ENCODE measurements at regions not wholly inside any gene's neighbourhood (a gene's known extent, or its start where the extent isn't known, plus 50 kb on each side); places are given as distances from the start of the nearest gene placed in this dataset.

GRCh38 chr4:17064959-17065358 lies 166.5 kb upstream of the LDB2 start:
- no CpG with 5 or more reads among the region's 4 CpGs for WGBS, 2 donors (ENCODE audit: extremely low coverage in 2 of 2, insufficient read length in 2 of 2, insufficient replicate concordance in 1 of 2)
- no peaks in the 10 kb centered on the region for H3K79me1 ChIP-seq (ENCODE audit: low read depth, low read length)
- H3K4me1 ChIP-seq (ENCODE audit: control insufficient read depth in 2 of 2, insufficient read depth in 1 of 2, low read depth in 1 of 2, low read length in 2 of 2) = no peaks in the 10 kb centered on the region

GRCh38 chr4:17063888-17064287 lies 165.4 kb upstream of the LDB2 start:
- Histone ChIP-seq H2BK15ac (ENCODE audit: low read length) (no peak overlapping the region), H3K4me2 (ENCODE audit: insufficient read depth, low read length, poor library complexity, severe bottlenecking) (no peak overlapping the region), H4K91ac (ENCODE audit: low read depth, low read length, poor library complexity) (no peak overlapping the region), H2BK120ac (ENCODE audit: low read depth, low read length) (no peak overlapping the region), H3K9me3 (replicated peaks in 1 of 2; ENCODE audit: control insufficient read depth in 2 of 2, insufficient read depth in 1 of 2, low read depth in 1 of 2, low read length in 2 of 2) (no peaks in the 10 kb centered on the region), H2BK5ac (ENCODE audit: low read length) (no peak overlapping the region), H3K79me1 (ENCODE audit: low read depth, low read length) (no peaks in the 10 kb centered on the region), H3K9ac (ENCODE audit: low read depth, low read length, poor library complexity) (no peak overlapping the region), H3K36me3 (replicated peaks in 1 of 2; ENCODE audit: control insufficient read depth in 2 of 2, insufficient read depth in 2 of 2, low read length in 2 of 2) (no peaks in the 10 kb centered on the region), H2AK5ac (ENCODE audit: low read depth, low read length) (no peak overlapping the region), H3K18ac (ENCODE audit: low read length) (no peak overlapping the region), H3K4ac (ENCODE audit: low read length) (no peak overlapping the region), H3K23ac (ENCODE audit: low read depth, low read length, poor library complexity) (no peak overlapping the region), H2BK12ac (ENCODE audit: low read length) (no peak overlapping the region), H3K27ac (replicated peaks; ENCODE audit: low read length) (no peak overlapping the region), H3K27me3 (ENCODE audit: control insufficient read depth in 3 of 3, insufficient read depth in 3 of 3, low read depth in 1 of 3, low read length in 3 of 3) (no peaks in the 10 kb centered on the region), H4K8ac (ENCODE audit: low read depth, low read length) (no peak overlapping the region), H3K4me1 (ENCODE audit: control insufficient read depth in 2 of 2, insufficient read depth in 1 of 2, low read depth in 1 of 2, low read length in 2 of 2) (no peaks in the 10 kb centered on the region), H3K4me3 (ENCODE audit: low read length in 2 of 2) (no peak overlapping the region), H2AFZ (ENCODE audit: low read length) (no peak overlapping the region), H3K14ac (ENCODE audit: low read length) (no peak overlapping the region)
- DNase-seq (ENCODE audit: low spot score) = no peak
- WGBS, 2 donors (ENCODE audit: extremely low coverage in 2 of 2, insufficient read length in 2 of 2, insufficient replicate concordance in 1 of 2) = no CpG with 5 or more reads among the region's 3 CpGs

More at GRCh38 chr4:17064959-17065358, 166.5 kb upstream of the LDB2 start:
- DNase-seq (ENCODE audit: low spot score) = no peak
- Histone ChIP-seq H3K14ac (ENCODE audit: low read length) (no peak overlapping the region), H3K18ac (ENCODE audit: low read length) (no peak overlapping the region), H2BK15ac (ENCODE audit: low read length) (no peak overlapping the region), H4K8ac (ENCODE audit: low read depth, low read length) (no peak overlapping the region), H3K36me3 (replicated peaks in 1 of 2; ENCODE audit: control insufficient read depth in 2 of 2, insufficient read depth in 2 of 2, low read length in 2 of 2) (no peaks in the 10 kb centered on the region), H3K23ac (ENCODE audit: low read depth, low read length, poor library complexity) (no peak overlapping the region), H3K4me3 (ENCODE audit: low read length in 2 of 2) (no peak overlapping the region), H3K9ac (ENCODE audit: low read depth, low read length, poor library complexity) (no peak overlapping the region), H3K4me2 (ENCODE audit: insufficient read depth, low read length, poor library complexity, severe bottlenecking) (no peak overlapping the region), H2AFZ (ENCODE audit: low read length) (no peak overlapping the region), H2BK5ac (ENCODE audit: low read length) (no peak overlapping the region), H2AK5ac (ENCODE audit: low read depth, low read length) (no peak overlapping the region), H3K9me3 (replicated peaks in 1 of 2; ENCODE audit: control insufficient read depth in 2 of 2, insufficient read depth in 1 of 2, low read depth in 1 of 2, low read length in 2 of 2) (no peaks in the 10 kb centered on the region), H3K27me3 (ENCODE audit: control insufficient read depth in 3 of 3, insufficient read depth in 3 of 3, low read depth in 1 of 3, low read length in 3 of 3) (no peaks in the 10 kb centered on the region), H2BK12ac (ENCODE audit: low read length) (no peak overlapping the region), H3K27ac (replicated peaks; ENCODE audit: low read length) (no peak overlapping the region), H2BK120ac (ENCODE audit: low read depth, low read length) (no peak overlapping the region), H3K4ac (ENCODE audit: low read length) (no peak overlapping the region), H4K91ac (ENCODE audit: low read depth, low read length, poor library complexity) (no peak overlapping the region)

GRCh38 chr4:17060230-17060629 lies 161.8 kb upstream of the LDB2 start:
- H3K27me3 ChIP-seq (ENCODE audit: control insufficient read depth in 3 of 3, insufficient read depth in 3 of 3, low read depth in 1 of 3, low read length in 3 of 3) = peaks cover 0 to 2% (median 0%) of the 10 kb centered on the region in 3 experiments
- H3K14ac ChIP-seq (ENCODE audit: low read length) = no peak overlapping the region
- no peaks in the 10 kb centered on the region for H3K36me3 ChIP-seq (replicated peaks in 1 of 2; ENCODE audit: control insufficient read depth in 2 of 2, insufficient read depth in 2 of 2, low read length in 2 of 2)
- H3K4ac ChIP-seq (ENCODE audit: low read length) = no peak overlapping the region
- no peak overlapping the region for H3K9ac ChIP-seq (ENCODE audit: low read depth, low read length, poor library complexity)
- H3K4me1 ChIP-seq (ENCODE audit: control insufficient read depth in 2 of 2, insufficient read depth in 1 of 2, low read depth in 1 of 2, low read length in 2 of 2) = no peaks in the 10 kb centered on the region
- H3K4me2 ChIP-seq (ENCODE audit: insufficient read depth, low read length, poor library complexity, severe bottlenecking) = no peak overlapping the region
- H3K23ac ChIP-seq (ENCODE audit: low read depth, low read length, poor library complexity) = no peak overlapping the region
- DNase-seq (ENCODE audit: low spot score) = no peak
- H2BK12ac ChIP-seq (ENCODE audit: low read length) = no peak overlapping the region
- no CpG with 5 or more reads among the region's 4 CpGs for WGBS, 2 donors (ENCODE audit: extremely low coverage in 2 of 2, insufficient read length in 2 of 2, insufficient replicate concordance in 1 of 2)
- H2BK15ac ChIP-seq (ENCODE audit: low read length) = no peak overlapping the region
- H2BK120ac ChIP-seq (ENCODE audit: low read depth, low read length) = no peak overlapping the region
- no peak overlapping the region for H2AFZ ChIP-seq (ENCODE audit: low read length)
- H3K9me3 ChIP-seq (replicated peaks in 1 of 2; ENCODE audit: control insufficient read depth in 2 of 2, insufficient read depth in 1 of 2, low read depth in 1 of 2, low read length in 2 of 2) = no peaks in the 10 kb centered on the region
- H3K4me3 ChIP-seq (ENCODE audit: low read length in 2 of 2) = no peak overlapping the region
- no peak overlapping the region for H4K91ac ChIP-seq (ENCODE audit: low read depth, low read length, poor library complexity)
- no peaks in the 10 kb centered on the region for H3K79me1 ChIP-seq (ENCODE audit: low read depth, low read length)
- H4K8ac ChIP-seq (ENCODE audit: low read depth, low read length) = no peak overlapping the region
- H2BK5ac ChIP-seq (ENCODE audit: low read length) = no peak overlapping the region
- no peak overlapping the region for H3K27ac ChIP-seq (replicated peaks; ENCODE audit: low read length)
- no peak overlapping the region for H3K18ac ChIP-seq (ENCODE audit: low read length)
- no peak overlapping the region for H2AK5ac ChIP-seq (ENCODE audit: low read depth, low read length)

GRCh38 chr4:17058916-17059741 lies 160.7 kb upstream of the LDB2 start:
- Histone ChIP-seq H3K4me3 (ENCODE audit: low read length in 2 of 2) (no peak overlapping the region), H4K91ac (ENCODE audit: low read depth, low read length, poor library complexity) (no peak overlapping the region), H2BK12ac (ENCODE audit: low read length) (no peak overlapping the region), H4K8ac (ENCODE audit: low read depth, low read length) (no peak overlapping the region), H3K9me3 (replicated peaks in 1 of 2; ENCODE audit: control insufficient read depth in 2 of 2, insufficient read depth in 1 of 2, low read depth in 1 of 2, low read length in 2 of 2) (no peaks in the 10 kb centered on the region), H3K27ac (replicated peaks; ENCODE audit: low read length) (no peak overlapping the region), H2BK120ac (ENCODE audit: low read depth, low read length) (no peak overlapping the region), H2AFZ (ENCODE audit: low read length) (peak overlapping the region; percentile 8), H3K14ac (ENCODE audit: low read length) (no peak overlapping the region), H3K4me2 (ENCODE audit: insufficient read depth, low read length, poor library complexity, severe bottlenecking) (no peak overlapping the region), H3K79me1 (ENCODE audit: low read depth, low read length) (no peaks in the 10 kb centered on the region), H3K27me3 (ENCODE audit: control insufficient read depth in 3 of 3, insufficient read depth in 3 of 3, low read depth in 1 of 3, low read length in 3 of 3) (peaks cover 0 to 2% (median 0%) of the 10 kb centered on the region in 3 experiments), H3K4ac (ENCODE audit: low read length) (no peak overlapping the region), H3K18ac (ENCODE audit: low read length) (no peak overlapping the region), H3K23ac (ENCODE audit: low read depth, low read length, poor library complexity) (no peak overlapping the region), H2AK5ac (ENCODE audit: low read depth, low read length) (no peak overlapping the region), H2BK5ac (ENCODE audit: low read length) (no peak overlapping the region), H2BK15ac (ENCODE audit: low read length) (no peak overlapping the region), H3K9ac (ENCODE audit: low read depth, low read length, poor library complexity) (no peak overlapping the region), H3K36me3 (replicated peaks in 1 of 2; ENCODE audit: control insufficient read depth in 2 of 2, insufficient read depth in 2 of 2, low read length in 2 of 2) (no peaks in the 10 kb centered on the region), H3K4me1 (ENCODE audit: control insufficient read depth in 2 of 2, insufficient read depth in 1 of 2, low read depth in 1 of 2, low read length in 2 of 2) (no peaks in the 10 kb centered on the region)
- no CpG with 5 or more reads among the region's 10 CpGs for WGBS, 2 donors (ENCODE audit: extremely low coverage in 2 of 2, insufficient read length in 2 of 2, insufficient replicate concordance in 1 of 2)
- DNase-seq (ENCODE audit: low spot score) = no peak

Measured in neuronal stem cell (in vitro differentiated cells).